ENCODE measurements at regions not wholly inside any gene's neighbourhood (a gene's known extent, or its start where the extent isn't known, plus 50 kb on each side); places are given as distances from the start of the nearest gene placed in this dataset.
A peak's percentile ranks its signal among the peaks of the same experiment; 100 is the strongest.
"Not testable (repeated sequence)": the region's sequence is repeated elsewhere in the genome, so short reads cannot be mapped to it uniquely, and the experiment has no call there.

DNA sequence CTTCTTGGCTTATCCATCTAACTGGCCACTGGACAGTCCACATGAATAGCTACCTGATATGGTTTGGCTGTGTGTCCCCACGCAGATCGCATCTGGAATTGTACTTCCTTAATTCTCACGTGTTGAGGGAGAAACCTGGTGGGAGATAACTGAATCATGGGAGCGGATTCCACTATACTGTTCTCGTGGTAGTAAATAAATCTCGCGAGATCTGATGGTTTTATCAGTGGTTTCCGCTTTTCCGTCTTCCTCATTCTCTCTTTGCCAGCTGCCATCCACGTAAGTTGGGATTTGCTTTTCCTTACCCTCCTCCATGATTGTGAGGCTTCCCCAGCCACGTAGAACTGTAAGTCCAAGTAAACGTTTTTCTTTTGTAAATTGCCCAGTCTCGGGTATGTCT is 1496.4 kb downstream of the KHDRBS2 start:
- DNase-seq (ENCODE audit: low read depth): not testable (repeated sequence)

DNA sequence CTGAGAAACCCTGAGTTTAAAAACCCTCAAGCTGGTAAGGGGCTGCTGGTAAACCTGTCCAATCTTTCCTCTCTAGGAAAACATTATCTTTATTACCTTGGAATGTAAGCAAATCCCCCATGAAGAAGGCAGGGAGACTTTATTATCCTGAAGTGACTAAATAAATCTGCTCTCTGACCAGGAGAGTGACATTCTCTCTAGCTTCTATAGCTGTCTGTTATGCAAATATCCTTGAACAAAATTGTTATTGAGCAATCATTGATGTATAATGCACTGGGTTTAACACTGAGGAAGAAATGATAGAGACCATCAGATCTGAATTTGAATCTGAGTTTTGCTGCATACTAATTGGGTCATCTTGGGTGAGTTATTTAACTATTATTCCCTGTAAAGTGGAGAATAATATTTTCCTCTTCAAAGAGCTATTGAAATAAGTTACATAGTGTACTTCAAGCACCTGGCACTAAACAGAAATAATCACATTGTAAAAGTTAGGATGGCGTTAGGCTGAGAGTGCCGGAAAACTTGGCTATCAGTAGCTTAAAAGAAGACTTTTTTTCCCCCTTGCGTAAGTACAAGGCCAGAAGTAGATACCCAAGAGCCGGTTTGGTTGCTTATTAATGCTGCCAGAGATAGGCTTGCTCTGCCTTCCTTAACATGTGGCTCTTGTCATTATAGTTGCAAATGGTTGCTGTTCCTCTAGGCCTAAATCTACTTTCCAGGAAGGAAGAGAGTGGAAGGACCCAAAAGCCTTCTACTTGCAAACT is 1503.1 kb downstream of the KHDRBS2 start:
- not testable (repeated sequence) for DNase-seq (ENCODE audit: low read depth)

DNA sequence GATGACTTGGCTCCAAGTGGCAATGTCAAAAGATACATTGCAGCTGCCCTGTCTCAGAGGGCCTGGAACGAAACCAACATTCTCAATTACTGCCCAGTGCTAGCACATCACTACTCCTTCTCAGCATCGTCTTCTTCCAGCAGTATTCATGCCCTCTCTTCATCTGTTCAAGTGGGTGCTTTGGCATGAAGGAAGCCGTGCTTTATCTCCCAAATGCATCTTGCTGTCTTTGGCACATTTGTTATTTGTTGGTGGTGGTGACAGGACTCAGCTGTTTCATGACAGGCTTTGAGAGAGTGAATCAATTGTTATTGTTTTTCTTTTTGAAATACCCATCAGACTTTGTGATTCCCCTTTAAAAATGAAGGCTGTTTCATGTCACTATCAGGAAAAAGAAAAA is 1506.4 kb downstream of the KHDRBS2 start:
- DNase-seq (ENCODE audit: low read depth): not testable (repeated sequence)

DNA sequence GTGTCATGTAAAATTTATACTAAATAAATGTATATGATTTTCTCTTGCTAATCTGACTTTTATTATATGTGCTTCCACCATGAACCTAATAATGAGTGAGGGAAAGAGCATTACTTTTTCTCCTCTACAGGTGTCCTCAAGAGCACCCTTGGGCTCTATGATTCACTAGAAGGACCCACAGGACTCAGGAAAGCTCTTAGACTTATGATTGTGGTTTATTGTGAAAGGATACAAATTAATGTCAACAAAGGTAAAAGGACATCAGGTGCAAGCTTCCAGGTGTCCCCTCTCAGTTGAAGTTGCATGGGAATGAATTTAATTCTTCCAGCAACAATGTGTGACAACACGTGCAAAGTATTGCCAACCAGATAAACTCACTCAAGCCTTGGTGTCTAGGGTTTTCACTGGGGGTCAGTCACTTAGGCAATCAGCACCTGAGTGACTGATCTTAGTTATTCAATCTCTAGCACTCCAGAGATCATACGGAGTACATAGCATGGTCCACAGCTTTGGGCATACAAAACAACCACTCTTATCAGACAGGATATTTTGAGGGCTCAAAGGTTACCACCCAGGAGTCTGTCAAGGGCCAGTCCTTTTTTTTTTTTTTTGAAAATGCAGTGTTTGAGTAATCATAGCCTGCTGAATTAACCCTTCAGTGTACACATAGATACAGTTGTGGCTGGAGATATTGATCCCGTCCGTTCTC is 1518.1 kb downstream of the KHDRBS2 start:
- not testable (repeated sequence) for DNase-seq (ENCODE audit: low read depth)

DNA sequence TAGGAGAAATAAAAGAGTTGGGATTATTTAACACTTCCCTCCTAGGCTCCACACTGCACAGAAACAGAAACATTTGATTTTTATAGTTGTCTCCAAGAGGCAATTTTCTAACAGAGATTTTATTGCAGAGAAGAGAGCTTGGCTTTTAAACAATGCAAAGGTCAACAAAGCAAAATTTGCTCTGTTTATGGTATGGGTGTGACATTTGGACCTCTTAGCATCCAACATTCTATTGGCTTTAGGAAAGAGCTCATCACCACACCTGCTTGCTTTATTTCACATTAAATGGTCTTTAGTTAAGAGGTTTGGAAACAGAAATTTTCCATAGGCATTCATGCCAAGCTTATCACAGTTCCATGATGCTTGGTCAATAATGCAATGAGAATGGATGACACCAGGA is 1520.7 kb downstream of the KHDRBS2 start:
- not testable (repeated sequence) for DNase-seq (ENCODE audit: low read depth)

DNA sequence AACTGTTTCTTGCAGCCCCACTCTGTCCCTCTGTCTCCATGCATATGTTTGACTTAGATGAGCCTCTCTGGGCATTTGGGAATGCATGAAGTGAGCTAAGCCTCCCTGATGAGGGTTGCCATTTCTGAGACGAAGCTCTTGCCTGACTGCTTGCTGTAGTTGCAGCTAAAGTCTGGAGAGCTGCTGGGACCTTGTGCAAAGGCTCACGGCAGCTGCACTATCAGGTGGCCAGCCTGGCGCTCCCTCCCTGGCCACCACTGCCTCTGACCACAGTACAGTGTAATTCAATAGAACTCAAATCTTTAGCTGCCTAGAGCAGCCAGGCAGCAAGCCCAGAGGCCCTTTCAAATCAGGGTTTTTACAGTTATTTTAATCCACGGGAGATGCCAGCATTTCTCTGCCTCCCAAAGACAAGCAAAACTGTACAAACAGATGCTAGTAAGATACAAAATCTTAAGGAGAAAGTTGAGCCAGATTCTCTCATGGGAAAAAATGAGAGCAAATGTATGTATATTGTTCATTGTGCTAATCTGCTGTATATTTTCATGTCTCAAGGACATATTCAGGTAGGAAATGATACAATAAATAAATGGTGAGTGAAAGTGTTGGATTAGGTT is 1522.5 kb downstream of the KHDRBS2 start:
- peak; percentile 23 for DNase-seq (ENCODE audit: low read depth)

DNA sequence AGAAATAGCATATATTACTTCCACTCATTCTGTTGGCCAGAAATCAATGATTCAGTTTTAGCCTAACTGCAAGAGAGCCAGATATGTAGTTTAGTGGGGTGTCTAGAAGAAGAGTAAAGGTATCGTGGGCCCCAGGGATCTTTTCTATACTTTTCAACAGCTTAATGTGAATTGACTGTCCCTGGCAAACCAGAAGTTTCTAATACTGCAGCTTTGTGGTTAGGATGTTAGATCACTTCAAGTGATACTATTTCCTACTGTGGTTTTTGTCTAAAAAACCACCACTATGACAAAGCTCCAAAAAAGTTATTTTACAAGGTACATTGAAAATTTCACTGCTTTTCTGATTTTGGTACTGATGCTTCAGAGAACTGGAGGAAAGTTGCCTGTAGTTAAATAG is 1525.1 kb downstream of the KHDRBS2 start:
- not testable (repeated sequence) for DNase-seq (ENCODE audit: low read depth)

DNA sequence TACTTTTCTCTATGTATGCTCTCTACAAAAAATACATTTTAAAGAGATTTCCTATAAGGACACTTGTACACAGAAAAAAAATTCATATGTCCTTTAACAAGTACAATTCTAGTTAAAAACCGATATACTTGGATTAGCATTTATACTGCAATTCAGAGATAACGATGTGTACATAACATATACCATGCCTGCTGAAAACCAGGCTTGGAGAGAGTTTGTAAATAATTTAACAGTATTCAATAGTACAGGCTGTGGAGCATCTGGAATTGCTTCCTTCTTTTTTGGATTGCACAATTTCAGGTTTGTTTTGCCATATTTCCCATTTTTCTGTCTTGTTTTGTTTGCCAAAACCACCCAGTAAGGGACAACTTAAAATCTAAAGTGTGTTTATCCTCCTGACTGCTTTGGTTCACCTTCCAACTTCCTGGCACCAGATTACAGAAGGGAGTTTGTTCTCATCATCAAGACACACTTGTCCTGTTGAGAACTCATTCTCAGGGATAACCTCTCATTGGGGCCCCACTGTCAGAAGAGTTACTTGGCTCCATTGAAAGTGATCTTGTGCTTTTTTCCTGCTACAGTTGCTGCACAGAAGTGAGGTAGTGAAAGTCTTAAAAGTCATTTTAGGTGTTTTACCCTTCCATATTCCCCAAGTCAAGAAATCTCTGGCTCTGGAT is 1526.7 kb downstream of the KHDRBS2 start:
- not testable (repeated sequence) for DNase-seq (ENCODE audit: low read depth)

DNA sequence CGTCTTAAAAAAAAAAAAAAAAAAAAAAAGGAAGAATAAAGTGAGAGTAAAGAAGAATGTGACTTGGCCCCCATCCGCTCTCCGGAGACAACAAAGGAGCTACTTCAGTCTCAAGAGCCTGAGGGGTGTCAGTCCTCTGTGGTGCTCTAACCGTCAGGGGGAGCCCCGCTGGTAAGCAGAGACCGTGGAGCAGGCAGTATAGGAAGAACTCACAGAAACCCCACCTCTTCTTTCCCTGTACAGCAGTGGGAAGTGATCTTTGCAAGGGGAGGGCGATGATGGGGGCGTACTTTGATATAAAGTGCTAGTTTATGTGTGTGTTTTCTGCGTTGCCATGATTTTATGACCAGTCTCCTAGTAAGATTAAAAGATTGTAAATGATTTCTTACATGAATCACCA is 1527.3 kb downstream of the KHDRBS2 start:
- not testable (repeated sequence) for DNase-seq (ENCODE audit: low read depth)

DNA sequence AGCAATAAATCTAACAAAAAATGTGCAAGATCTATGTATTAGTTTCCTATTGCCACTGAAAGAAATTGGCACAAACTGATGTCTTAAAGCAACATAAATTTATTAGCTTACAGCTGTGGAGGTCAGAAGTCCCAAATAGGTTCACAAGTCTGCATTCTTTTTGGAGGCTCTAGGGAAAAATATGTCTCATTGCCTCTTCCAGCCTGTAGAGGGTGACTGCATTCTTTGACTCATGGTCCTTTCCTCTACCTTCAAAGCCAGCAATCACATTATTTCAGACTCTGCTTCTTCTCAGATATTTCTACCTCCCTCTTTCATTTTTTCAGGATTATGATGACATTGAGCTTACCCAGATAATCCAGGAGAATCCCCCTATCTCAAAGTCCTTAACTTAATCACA is 1531.1 kb downstream of the KHDRBS2 start:
- no peak for DNase-seq (ENCODE audit: low read depth)

DNA sequence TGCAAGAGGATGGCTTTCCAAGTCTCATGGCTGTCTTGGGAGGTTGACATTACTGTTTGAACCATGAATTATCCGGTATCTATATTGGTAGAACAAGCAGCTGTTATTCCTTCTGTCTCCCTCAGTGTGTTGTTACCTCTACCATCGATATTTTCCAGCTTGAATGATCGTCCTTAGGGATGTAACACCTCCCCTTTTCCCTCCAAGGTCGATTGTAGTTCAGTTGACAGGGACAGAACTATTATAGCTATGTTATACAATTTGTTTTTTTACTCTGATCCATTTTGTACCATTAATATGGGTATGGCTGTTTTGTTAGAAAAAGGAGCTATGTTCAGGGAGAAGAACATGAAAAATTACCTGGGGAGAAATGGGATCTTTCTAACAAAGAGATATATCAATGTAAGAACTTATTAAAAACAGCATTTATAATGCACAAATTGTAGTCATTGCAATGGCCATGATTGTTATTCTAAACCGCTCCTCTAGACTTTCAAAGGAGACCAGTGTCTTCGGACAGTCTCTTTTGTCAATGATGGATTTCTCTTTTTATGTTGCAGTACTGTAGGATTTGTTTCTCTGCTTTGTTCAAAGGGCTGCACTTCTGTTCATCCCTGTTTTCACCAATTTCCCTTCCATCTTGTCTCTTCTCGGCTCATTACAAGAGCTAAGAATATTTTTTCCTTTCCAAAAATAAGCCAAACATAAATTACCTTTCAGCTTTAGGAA is 1535.5 kb downstream of the KHDRBS2 start:
- not testable (repeated sequence) for DNase-seq (ENCODE audit: low read depth)

DNA sequence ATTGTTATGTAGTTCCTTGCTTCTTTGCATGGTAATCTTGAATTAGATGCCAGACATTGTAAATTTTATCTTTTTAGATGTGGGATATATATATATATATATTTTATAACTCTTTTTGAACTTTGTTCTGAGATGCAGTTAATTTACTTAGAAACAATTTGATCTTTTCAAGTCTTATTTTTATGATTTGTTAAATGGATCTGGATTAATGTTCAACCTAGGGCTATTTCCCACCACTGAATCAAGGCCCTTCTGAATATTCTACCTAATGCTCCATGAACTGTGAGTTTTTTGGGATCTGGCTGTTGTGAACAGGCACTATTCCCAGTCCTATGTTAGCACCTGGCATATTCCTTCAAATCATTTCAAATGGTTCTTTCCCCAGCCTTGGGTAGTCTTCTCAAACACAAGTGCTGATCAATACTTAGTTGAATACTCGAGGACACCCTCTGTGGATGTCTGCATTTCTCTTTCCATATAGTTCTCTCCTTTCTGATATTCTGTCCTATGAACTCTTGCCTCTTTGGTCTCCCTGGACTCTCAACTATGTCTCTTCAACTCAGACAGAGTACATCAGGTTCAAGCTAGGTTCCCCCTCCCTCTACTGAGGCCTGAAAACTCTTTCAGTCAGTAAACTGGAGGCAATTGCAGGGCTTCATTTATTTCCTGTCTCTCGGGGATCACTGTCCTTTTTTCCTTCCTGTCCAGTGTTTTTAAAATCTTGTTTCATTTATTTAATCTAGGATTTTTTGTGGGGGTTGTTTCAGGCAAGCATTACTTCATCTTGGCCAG is 1538.1 kb downstream of the KHDRBS2 start:
- not testable (repeated sequence) for DNase-seq (ENCODE audit: low read depth)

DNA sequence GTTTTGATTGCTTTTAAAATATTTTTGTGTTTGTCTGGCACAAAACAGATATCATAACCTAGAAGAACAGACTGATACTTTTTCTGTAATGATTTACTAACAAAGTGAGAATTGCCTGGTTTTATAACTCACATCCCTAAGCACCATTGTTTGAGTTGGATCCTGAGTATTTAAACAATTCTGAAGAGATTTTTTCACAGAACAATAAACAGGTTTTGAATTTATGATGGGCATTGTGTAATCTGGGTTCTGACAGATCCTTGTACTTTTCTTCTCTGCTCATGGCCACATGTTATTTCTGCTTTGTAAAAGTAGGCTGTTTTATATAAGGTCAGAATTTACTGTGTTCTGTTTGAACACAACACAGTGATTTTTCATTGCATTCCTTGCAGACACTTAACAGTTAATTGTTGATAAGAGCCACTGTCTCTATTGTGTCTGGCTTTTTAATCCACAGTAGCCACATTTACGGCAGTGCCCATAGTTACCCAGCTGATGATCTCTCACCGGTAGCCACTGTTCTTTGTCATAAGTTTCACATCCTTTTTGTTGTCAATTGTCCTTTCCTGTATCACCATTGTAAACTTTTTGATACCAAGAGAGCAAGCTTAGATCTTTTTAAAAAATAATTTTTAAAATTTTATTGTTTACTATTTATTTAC is 1548.1 kb downstream of the KHDRBS2 start:
- not testable (repeated sequence) for DNase-seq (ENCODE audit: low read depth)

DNA sequence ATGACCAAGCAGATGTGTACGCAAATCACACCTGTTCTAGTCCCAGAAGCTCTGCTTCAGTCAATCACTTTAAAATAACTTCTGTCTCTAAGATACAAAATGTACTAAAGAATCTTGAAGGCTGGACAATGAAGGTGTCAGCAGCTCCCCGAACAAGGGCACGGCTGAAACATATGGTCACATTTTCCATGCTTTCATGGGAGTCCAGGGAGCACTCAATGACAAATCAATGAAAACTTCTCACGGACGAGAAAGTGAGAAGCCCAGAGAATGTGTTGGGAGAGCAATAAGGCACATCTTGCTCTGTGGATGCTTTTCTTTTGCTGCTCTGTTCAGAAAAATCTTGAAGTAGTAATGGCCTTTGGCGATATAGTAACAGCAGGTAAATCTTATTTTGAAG is 1548.7 kb downstream of the KHDRBS2 start:
- DNase-seq (ENCODE audit: low read depth): not testable (repeated sequence)

DNA sequence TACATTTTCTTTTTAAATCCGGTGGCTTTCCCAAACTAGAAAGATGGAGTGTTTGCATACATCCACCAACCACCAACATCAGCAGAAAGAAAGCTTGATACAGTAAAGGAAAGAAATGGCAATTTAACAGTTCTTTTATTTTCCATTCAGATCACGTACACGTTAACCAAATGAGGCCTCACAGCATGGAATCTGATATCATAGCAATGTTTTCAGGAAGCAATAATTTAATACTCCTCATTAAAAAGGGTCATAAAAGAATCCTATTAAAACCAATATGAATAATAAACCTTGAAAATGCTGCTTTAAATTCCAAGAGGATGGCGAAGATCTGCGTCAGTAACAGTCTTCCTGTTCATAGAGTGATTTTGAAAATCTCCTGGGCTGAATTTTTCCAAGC is 1562.1 kb downstream of the KHDRBS2 start:
- DNase-seq (ENCODE audit: low read depth): not testable (repeated sequence)

DNA sequence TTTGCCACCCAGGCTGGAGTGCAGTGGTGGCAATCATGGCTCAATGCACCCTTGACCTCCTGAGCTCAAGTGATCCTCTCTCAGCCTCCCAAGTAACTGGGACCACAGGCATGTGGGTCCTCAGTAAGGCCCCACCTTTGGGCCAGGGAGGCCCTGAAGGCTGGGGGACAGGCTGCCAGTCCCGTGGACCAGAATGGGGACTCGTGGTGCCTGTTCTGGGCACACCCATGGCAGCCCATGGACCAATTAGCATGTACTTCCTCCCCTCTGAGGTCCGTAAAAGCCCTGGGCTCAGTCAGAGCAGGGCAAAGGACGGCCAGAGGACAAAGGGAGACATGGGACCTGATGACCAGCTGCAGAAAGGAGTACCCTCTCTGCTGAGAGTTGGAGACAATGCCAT is 1590.8 kb downstream of the KHDRBS2 start:
- DNase-seq (ENCODE audit: low read depth): no peak

DNA sequence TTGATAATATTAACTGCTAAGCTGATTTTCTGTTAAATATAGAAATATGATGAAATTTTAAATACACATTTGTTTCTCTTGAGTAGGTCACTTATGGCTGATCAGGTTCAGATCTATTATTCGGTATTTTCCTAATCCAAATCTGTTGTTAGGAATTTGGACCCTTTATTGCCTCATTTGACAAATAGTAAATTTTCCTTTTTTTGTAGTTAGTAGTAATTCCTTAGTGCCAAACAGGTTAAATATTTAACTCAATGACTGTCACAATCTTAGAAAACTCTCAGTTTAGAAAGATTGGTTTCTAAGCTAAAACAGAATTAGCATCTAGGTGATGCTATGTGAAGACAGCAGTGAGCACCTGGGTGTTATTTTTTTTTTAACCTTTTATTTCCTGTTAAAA is 1598.9 kb downstream of the KHDRBS2 start:
- DNase-seq (ENCODE audit: low read depth): no peak

DNA sequence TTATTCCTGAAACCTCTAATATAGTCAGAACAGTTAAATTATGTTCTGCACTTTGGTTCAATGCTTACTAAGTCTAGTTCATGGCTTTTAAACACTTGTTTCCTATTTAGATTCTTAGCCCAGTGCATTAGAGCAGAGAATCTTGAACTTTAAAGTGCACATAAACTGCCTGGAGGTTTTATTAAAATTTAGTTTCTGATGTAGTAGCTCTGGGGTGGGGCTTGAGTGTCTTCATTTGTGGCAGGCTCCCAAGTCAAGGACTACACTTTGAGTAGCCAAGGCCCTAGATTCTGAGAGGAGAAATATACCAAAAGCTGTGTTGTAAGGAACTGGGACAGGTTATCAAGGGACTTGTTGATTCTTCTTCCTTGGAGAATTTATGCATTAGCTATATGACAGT is 1604.2 kb downstream of the KHDRBS2 start:
- no peak for DNase-seq (ENCODE audit: low read depth)

DNA sequence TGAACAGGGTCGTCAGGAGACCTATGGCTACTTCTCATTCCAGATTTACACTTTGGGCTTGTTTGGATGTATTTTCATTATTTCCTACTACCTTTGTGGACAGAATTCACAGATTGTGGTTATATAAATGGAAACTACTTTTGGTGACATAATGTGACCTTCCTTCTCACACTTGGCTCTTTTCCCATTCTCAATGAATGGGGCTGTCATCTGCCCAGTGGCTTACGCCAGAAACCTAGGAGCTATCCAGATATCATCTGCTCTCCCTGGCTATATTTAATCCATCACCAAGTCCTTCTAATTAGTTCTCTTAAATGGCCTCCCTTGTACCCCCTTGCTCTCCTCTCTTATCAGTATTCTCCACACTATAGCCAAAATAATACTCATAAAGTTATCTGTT is 1606.8 kb downstream of the KHDRBS2 start:
- DNase-seq (ENCODE audit: low read depth): no peak

DNA sequence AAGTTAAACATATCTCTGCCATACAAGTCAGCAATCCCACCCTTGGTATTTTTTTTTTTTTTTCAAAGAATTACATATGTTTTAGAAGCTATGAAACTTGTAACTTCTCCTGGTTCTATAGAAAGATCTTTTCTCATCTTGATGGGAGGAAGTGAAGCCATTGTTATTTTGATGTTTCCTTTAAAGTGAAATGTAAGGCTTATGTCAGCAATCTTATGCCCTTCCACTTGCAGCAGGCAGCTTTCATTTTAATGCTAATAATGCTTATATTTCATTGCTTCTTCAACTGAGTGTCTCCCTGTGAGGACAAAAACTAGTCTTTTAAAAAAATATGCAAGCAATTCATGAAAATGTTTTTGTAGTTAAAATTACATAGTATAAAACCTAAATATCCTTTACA is 1614.7 kb downstream of the KHDRBS2 start:
- no peak for DNase-seq (ENCODE audit: low read depth)
